Body of pancreas (tissue), 4 donors: ENCODE measurements at regions not wholly inside any gene's neighbourhood (a gene's known extent, or its start where the extent isn't known, plus 50 kb on each side); places are given as distances from the start of the nearest gene placed in this dataset.

Experiments
- ATAC-seq: fragments of 150-250 bp; one replicate; pipeline ENCODE4 v1.9.1; 2016
- DNase-seq, 4 donors: peaks; one replicate each; pipeline ENCODE4 v3.0.0-alpha.2; 2019
- H3K27ac ChIP-seq, 4 donors: fragments of 200-600 bp; sonication (generic); 1 replicate in 3 of 4; 2 replicates in 1 of 4; pipeline versions ENCODE4 v1.5.1 to v1.6.1; 2016 to 2019; ENCODE audit warnings: mild to moderate bottlenecking in 1 of 4, mixed read lengths in 1 of 4, moderate library complexity in 1 of 4
- H3K27me3 ChIP-seq, 2 donors: fragments of 200-600 bp; sonication (generic); one replicate each; pipeline ENCODE4 v1.6.0; 2016; ENCODE audit warnings: mild to moderate bottlenecking in 1 of 2
- H3K36me3 ChIP-seq, 2 donors: fragments of 200-600 bp; sonication (generic); replicated peaks in 1 of 2; 2 replicates each; pipeline ENCODE4 v1.5.1; 2016; ENCODE audit warnings: low read depth in 2 of 2; ENCODE audit not compliant: insufficient read depth in 1 of 2
- H3K4me1 ChIP-seq: fragments of 200-600 bp; sonication (generic); one replicate; pipeline ENCODE4 v1.6.0; 2016
- H3K4me3 ChIP-seq, 2 donors: fragments of 200-600 bp; sonication (generic); 1 replicate in 1 of 2; 2 replicates in 1 of 2; pipeline ENCODE4 v1.5.1; 2016 to 2019
- H3K9me3 ChIP-seq, 3 donors: fragments of 200-600 bp; sonication (generic); 1 replicate in 2 of 3; 2 replicates in 1 of 3; pipeline ENCODE4 v1.5.1; 2016
- POLR2A ChIP-seq, 3 donors: fragments of 450-650 bp; IDR thresholded peaks; one replicate each; pipeline ENCODE4 v1.6.1; 2016; ENCODE audit warnings: antibody characterized with exemption in 3 of 3, mild to moderate bottlenecking in 2 of 3
- WGBS, 2 donors: methylation state at CpG; one replicate each; pipeline ENCODE4 v1.1.5; 2017; 5-methylcytosine and 5-hydroxymethylcytosine counted together
- intact Hi-C: fragments of 100-400 bp; cut with DNase I; formaldehyde crosslinking; loops from one replicate; pipeline ENCODE4 v1.15.1; 2023
- TF ChIP-seq, protein P1 (sequence below), 7 experiments: fragments of 450-650 bp in 4 of 7; fragments of 200-600 bp in 3 of 7; sonication (generic) in 3 of 7; IDR thresholded peaks; one replicate each; pipeline ENCODE4 v1.5.1; 2016 to 2019; ENCODE audit warnings: antibody characterized with exemption in 7 of 7

DNA sequence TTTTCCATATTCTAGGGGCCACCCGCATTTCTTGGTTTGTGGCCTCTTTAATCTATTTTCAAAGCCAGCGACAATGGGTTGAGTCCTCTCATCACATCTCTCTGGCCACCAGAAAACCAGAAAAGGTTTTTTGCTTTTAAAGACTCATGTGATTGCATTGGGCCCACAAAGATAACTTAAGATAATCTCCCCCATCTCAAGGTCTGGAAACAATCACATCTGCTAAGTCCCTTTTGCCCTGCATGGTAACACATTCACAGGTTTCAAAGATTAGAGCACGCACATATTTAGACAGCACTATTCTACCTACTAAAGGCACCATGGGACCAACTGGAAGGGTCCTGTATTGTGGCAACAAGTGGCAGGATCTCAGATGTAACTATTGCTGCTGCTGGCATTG is 147.0 kb upstream of the MIR17HG start:
- intact Hi-C loops, result no loop called here
- Histone ChIP-seq H3K27ac (no peak overlapping the region), H3K27me3 (no peaks in the 10 kb centered on the region), H3K4me1 (no peaks in the 10 kb centered on the region), H3K9me3 (no peaks in the 10 kb centered on the region), H3K36me3 (no peaks in the 10 kb centered on the region), H3K4me3 (no peak overlapping the region)
- no peak for DNase-seq
- 68 to 73% methylated on average over 3 of the region's 3 CpGs for WGBS, 2 donors
- TF ChIP-seq POLR2A (IDR thresholded peaks at IDR 0.05), result no peak
- TF ChIP-seq, protein P1, sequence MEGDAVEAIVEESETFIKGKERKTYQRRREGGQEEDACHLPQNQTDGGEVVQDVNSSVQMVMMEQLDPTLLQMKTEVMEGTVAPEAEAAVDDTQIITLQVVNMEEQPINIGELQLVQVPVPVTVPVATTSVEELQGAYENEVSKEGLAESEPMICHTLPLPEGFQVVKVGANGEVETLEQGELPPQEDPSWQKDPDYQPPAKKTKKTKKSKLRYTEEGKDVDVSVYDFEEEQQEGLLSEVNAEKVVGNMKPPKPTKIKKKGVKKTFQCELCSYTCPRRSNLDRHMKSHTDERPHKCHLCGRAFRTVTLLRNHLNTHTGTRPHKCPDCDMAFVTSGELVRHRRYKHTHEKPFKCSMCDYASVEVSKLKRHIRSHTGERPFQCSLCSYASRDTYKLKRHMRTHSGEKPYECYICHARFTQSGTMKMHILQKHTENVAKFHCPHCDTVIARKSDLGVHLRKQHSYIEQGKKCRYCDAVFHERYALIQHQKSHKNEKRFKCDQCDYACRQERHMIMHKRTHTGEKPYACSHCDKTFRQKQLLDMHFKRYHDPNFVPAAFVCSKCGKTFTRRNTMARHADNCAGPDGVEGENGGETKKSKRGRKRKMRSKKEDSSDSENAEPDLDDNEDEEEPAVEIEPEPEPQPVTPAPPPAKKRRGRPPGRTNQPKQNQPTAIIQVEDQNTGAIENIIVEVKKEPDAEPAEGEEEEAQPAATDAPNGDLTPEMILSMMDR (IDR thresholded peaks at IDR 0.05), result no peak
- ATAC-seq, result no peak

DNA sequence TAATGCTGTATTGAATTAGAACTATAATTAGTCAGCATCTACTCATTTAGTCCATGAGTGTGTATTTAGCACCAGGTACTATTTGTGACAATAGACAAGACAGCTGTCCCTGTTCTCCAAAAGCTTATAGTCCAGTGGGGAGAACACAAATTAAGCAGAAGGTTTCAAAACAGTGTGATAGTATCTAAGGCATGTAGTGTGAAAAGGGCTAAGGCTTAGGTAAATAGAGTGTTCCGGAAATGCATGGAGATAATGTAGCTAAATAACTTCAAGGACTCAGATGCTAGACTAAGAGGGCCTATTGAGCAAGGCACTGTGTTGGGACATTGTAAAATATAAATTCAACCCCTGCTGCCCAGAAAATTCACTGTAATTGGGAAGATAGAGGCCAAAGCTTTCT is 144.1 kb upstream of the MIR17HG start:
- intact Hi-C loops, result no loop called here
- no peak for TF ChIP-seq POLR2A (IDR thresholded peaks at IDR 0.05)
- TF ChIP-seq, protein P1 (IDR thresholded peaks at IDR 0.05), result no peak
- Histone ChIP-seq H3K27ac (no peak overlapping the region), H3K36me3 (no peaks in the 10 kb centered on the region), H3K27me3 (no peaks in the 10 kb centered on the region), H3K4me1 (no peaks in the 10 kb centered on the region), H3K4me3 (no peak overlapping the region), H3K9me3 (no peaks in the 10 kb centered on the region)
- no peak for ATAC-seq
- DNase-seq, result no peak
- WGBS, 2 donors, result 32 to 40% methylated on average over 1 of the region's 1 CpG

DNA sequence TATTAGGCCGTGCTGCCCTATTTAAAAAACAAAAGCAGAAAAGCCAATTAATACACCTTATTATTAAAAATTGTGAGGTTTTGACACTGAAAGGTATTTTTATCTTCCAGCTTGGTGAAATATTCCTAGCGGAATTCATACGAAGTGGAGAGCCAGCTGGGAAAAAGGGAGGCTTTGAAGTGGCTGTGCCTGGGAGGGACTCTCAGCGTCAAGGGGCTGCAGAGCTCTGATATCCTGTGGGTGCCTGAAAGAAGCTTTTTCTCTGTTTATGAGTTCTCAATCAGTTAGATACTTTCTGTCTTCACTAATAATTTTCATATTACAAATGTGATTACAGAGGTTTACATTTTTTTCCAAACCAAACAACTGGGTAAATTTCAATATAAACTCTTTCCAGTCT is 140.2 kb upstream of the MIR17HG start:
- 61 to 64% methylated on average over 4 of the region's 4 CpGs for WGBS, 2 donors
- Histone ChIP-seq H3K27me3 (no peaks in the 10 kb centered on the region), H3K4me1 (no peaks in the 10 kb centered on the region), H3K4me3 (no peak overlapping the region), H3K27ac (no peak overlapping the region), H3K36me3 (no peaks in the 10 kb centered on the region), H3K9me3 (no peaks in the 10 kb centered on the region)
- intact Hi-C loops, result no loop called here
- DNase-seq (no peak), ATAC-seq (no peak)
- TF ChIP-seq, protein P1 (IDR thresholded peaks at IDR 0.05), result no peak
- no peak for TF ChIP-seq POLR2A (IDR thresholded peaks at IDR 0.05)

DNA sequence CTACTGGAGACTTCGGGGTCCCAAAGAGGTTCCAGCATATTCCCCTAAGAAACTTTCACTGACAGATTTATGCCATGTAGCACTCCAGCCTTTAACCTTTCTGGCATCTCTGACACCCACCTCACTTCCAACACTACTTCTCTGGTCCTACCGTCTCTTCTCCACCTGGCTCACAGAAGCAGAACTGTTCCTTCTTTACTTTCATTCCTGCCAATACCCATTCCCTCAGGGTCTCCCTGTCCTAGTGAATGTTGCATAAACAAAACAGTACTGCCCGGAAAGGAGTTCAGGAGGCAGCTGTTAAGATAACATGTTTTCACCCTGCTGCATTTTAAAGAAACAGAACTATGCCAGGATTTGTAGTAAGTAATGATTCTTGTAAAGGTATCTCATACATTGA is 136.0 kb upstream of the MIR17HG start:
- ATAC-seq (no peak), DNase-seq (no peak)
- whole genome bisulfite sequencing, 2 donors, result 48 to 51% methylated on average over 3 of the region's 3 CpGs
- TF ChIP-seq POLR2A (IDR thresholded peaks at IDR 0.05), result no peak
- TF ChIP-seq, protein P1 (IDR thresholded peaks at IDR 0.05), result no peak
- Histone ChIP-seq H3K4me3 (no peak overlapping the region), H3K4me1 (no peaks in the 10 kb centered on the region), H3K27me3 (no peaks in the 10 kb centered on the region), H3K9me3 (no peaks in the 10 kb centered on the region), H3K27ac (no peak overlapping the region), H3K36me3 (no peaks in the 10 kb centered on the region)
- intact Hi-C loops, result no loop called here

DNA sequence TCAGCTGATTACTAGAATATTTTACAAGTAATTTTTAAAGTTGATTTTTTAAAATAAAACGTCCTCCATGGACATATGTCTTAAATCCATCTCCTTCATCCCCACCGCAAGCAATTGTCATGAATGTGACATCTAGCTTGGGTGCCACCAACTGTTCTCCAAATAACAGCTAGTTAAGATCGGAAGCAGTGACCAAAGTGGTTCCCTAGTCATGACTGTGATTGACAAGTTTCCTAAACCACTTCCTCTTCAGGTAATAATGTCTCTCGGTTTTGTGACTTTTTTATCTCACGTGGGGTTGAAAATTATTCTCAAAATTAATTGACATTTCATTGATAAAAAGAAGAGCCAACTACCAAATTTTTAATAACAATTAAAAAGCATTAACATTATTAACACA is 135.3 kb upstream of the MIR17HG start:
- no peak for DNase-seq
- H3K4me1 ChIP-seq, result no peaks in the 10 kb centered on the region
- no peak for ATAC-seq
- H3K27ac ChIP-seq, result no peak overlapping the region
- TF ChIP-seq POLR2A (IDR thresholded peaks at IDR 0.05), result no peak
- TF ChIP-seq, protein P1 (IDR thresholded peaks at IDR 0.05), result no peak
- no peaks in the 10 kb centered on the region for H3K36me3 ChIP-seq
- no peak overlapping the region for H3K4me3 ChIP-seq
- WGBS, 2 donors, result 21 to 34% methylated on average over 5 of the region's 5 CpGs
- intact Hi-C loops, result no loop called here
- H3K27me3 ChIP-seq, result no peaks in the 10 kb centered on the region
- no peaks in the 10 kb centered on the region for H3K9me3 ChIP-seq
